HG02840 (cell line): ENCODE measurements at regions not wholly inside any gene's neighbourhood (a gene's known extent, or its start where the extent isn't known, plus 50 kb on each side); places are given as distances from the start of the nearest gene placed in this dataset.

ENCODE experiments used
- ATAC-seq: cut with Tn5 transposase; IDR thresholded peaks from one replicate; pipeline ENCODE4 v1.9.1; 2021; ENCODE audit warnings: mild to moderate bottlenecking, moderate library complexity, moderate number of reproducible peaks; ENCODE audit not compliant: unreplicated experiment, low FRiP score

GRCh38 chr3:181178991-181179390, 189.5 kb upstream of the DNAJC19 start:
- no peak for ATAC-seq

GRCh38 chr3:181176601-181177000, 187.1 kb upstream of the DNAJC19 start:
- ATAC-seq: no peak

- ATAC-seq: no peak
These were observed 185.2 kb upstream of the DNAJC19 start for GRCh38 chr3:181174676-181175233.

GRCh38 chr3:181174022-181174421, 184.5 kb upstream of the DNAJC19 start:
- ATAC-seq: no peak

- ATAC-seq: no peak
These were observed 183.7 kb upstream of the DNAJC19 start for GRCh38 chr3:181173227-181173626.

GRCh38 chr3:181134873-181135272, 145.3 kb upstream of the DNAJC19 start:
- ATAC-seq: no peak

- ATAC-seq: no peak
These were observed 144.3 kb upstream of the DNAJC19 start for GRCh38 chr3:181133832-181134231.

- no peak for ATAC-seq
These were observed 116.1 kb upstream of the DNAJC19 start for GRCh38 chr3:181105646-181106045.

- no peak for ATAC-seq
These were observed 114.1 kb upstream of the DNAJC19 start for GRCh38 chr3:181103605-181104004.

GRCh38 chr3:181086011-181086410, 96.5 kb upstream of the DNAJC19 start:
- no peak for ATAC-seq

- ATAC-seq: no peak
These were observed 92.4 kb upstream of the DNAJC19 start for GRCh38 chr3:181081930-181082329.

GRCh38 chr3:181076558-181076957, 87.0 kb upstream of the DNAJC19 start:
- no peak for ATAC-seq

- ATAC-seq: no peak
These were observed 85.6 kb upstream of the DNAJC19 start for GRCh38 chr3:181075098-181075497.

GRCh38 chr3:181066143-181067087, 76.9 kb upstream of the DNAJC19 start:
- ATAC-seq: no peak

- ATAC-seq: no peak
These were observed 66.7 kb upstream of the DNAJC19 start for GRCh38 chr3:181056136-181056732.

- no peak for ATAC-seq
These were observed 65.0 kb upstream of the DNAJC19 start for GRCh38 chr3:181054538-181054937.

GRCh38 chr3:181052256-181052655, 62.7 kb upstream of the DNAJC19 start:
- no peak for ATAC-seq

- ATAC-seq: no peak
These were observed 61.2 kb upstream of the DNAJC19 start for GRCh38 chr3:181050738-181051137.

- no peak for ATAC-seq
These were observed 50.5 kb upstream of the DNAJC19 start for GRCh38 chr3:181040030-181040429.
